GM21717 (cell line): ENCODE measurements at regions not wholly inside any gene's neighbourhood (a gene's known extent, or its start where the extent isn't known, plus 50 kb on each side); places are given as distances from the start of the nearest gene placed in this dataset.
"Not testable (repeated sequence)": the region's sequence is repeated elsewhere in the genome, so short reads cannot be mapped to it uniquely, and the experiment has no call there.

Experiments
- ATAC-seq: cut with Tn5 transposase; IDR thresholded peaks from one replicate; pipeline ENCODE4 v1.9.1; 2021; ENCODE audit warnings: mild to moderate bottlenecking, moderate library complexity; ENCODE audit not compliant: unreplicated experiment

DNA sequence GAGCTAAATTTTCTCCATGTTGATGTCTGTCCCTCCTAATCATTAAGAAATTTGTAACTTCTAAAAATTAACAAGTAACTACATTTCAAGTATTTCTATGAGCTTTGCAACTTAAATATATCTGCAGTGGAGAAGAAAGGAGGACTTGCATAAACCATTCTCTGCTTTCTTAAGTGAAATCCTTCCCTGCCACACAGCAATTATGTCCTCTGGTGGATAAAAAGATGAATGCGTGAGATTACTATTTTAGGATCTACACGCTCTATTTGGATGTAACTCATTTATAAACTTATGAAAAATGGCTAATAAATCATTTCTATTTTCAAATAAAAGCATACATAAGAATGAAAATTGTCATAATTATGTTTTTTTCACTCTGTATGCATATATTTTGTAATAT lies 338.0 kb upstream of the PTCHD4 start:
- ATAC-seq, result no peak

DNA sequence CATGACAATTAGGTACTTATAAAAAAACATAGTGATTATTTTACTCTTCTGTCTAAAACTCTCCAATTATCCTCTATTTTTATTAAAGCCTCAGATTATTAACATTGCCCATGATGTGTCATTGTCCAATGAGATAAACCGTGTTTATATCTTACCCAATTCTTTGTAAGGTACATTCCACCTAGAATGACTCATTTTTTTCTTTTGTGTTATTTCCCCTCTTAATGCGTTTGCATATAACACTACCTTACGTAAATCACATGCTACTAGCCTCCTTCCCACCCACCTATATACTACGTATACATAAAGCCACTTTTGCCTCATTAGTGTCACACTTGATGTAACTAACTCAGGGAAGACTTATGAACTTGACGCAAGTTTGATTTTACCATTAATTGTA lies 336.3 kb upstream of the PTCHD4 start:
- no peak for ATAC-seq

DNA sequence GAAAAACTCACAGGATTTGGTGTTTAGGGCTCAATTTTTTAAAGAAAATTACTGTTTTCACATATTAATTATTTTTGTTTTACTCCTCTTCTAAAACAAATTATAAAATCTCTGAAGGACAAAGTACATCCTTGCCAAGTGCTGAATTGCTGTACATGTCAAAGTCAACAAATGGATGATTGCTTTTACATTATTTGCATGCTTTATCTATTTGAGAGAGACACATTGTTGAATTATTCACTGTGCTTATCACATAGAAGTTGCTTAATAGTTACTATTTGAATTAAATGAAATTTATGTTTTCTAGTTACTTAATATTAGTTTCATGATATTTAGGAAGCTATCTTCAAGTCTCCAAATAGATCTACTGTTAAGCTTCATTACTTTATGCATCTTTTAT lies 318.6 kb upstream of the PTCHD4 start:
- ATAC-seq, result no peak

DNA sequence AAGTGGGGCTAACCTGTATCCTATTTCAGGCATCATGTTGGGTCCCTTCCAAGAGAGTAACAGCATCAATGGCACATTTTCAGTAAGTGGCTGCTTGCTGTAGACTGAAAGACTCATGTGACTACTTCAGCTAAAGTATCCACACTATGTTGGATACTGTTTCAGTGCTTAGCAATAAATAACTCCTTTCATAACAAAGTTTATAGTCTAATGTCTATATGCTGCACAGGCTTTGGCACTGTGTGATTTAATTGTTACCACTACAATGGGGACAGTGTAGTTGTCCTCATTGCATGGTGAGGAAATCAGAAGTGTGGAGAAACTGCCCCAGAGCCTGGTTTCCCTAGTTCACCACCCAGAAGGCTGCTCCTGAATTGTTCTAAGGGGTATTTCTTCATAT lies 318.0 kb upstream of the PTCHD4 start:
- no peak for ATAC-seq

DNA sequence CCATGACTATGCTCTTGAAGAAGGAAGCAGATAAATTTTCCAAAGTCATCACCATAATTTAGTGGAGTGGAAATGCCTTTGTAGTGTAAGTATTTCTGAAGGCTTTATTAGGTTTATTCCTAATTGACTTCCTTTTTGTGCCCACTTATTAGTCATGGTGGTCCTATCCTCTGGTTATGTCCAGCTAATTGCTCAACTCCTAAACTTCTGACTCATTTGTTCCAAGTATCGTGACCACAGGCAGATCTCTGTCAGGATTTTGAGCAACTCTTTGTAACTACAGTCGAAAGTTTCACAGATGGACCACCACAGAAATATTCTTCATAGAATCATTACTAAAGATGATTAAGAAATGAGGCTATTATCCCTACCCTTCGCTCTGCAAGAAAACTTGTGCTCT lies 315.6 kb upstream of the PTCHD4 start:
- ATAC-seq, result no peak

DNA sequence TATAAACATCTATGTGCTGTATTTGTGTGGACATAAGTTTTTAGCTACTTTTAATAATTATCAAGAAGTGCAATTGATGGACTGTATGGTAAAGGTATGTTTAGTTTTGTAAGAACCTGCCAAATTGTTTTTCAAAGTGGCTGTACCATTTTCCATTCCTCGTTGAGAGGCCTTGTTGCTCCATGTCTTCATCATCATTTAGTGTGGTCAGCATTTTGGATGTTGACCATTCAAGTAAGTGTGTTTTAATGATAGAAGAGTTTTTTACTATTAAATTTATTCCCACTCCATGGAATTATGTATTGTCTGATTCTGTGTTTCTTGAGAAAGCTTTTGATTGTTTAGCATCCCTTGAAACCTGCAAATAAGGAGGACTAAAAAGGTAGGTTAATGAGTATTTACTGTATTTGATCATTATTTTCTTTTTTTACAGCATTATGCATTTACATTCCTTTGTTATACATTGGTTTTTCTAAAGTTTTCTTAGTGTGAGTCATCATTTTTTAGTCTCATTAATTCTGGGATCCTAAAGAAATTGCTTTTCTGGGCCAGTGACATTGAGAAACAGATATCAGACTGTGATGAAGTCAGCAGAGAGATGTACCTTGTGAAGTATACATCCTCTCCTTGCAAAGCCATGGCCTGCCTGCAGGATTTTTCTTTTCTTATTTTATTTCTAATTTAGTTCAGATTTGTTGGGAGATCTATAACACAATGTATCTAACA lies 312.8 kb upstream of the PTCHD4 start:
- no peak for ATAC-seq

DNA sequence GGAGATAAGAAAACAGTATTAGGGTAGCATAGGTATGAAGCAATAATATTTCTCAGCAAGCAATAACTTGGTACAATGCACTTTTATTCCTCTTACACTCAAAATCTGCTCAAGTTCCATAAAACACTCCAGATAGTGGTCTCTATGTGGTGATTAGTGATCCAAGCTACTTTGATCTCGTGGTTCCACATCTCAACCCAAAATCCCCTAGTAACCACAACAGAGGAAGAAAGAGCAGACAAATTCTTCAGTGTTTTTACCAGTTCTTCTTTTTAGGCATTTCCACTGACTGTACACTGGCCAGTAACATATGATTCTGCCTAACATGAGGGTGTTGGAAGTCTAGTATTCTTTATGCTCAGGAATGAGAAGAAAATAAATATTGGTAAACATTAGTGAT lies 309.0 kb upstream of the PTCHD4 start:
- ATAC-seq, result no peak

DNA sequence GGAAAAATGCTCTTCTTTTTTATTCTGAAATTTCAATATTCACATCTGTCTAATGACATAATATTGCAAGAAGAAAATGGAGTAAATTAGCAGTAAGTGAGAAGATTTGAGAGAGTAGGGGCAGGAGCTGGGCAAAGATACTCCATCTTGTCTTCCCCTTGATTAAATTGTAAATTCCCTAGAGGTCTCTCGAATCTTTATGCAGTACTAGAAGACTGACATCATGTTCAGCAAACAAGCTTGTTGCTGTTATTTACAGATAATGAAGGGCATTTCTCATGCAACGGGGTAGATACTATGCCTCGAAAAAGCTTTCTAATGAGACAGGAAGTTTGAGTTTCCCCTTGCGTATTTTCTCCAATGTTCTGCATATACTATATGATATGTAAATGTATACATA lies 306.9 kb upstream of the PTCHD4 start:
- no peak for ATAC-seq

DNA sequence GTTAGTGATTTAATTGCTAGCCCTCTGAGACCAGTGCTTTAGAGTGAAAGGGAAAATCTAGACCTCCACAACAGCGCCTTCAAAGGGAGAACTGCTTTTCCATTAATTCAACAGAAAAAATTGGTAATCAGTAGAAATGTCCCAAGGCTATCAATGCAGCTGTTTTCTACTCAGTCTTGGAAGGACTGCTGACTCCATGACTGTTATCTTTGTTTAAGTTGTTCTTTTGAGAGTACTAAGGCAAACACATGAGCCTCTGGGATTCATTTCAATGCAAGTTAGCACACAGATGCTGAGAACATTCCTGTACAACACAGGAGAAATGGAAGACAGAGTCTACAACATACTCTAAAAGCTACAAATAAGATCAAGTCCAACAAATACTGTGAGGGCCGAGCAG lies 301.7 kb upstream of the PTCHD4 start:
- ATAC-seq, result no peak

DNA sequence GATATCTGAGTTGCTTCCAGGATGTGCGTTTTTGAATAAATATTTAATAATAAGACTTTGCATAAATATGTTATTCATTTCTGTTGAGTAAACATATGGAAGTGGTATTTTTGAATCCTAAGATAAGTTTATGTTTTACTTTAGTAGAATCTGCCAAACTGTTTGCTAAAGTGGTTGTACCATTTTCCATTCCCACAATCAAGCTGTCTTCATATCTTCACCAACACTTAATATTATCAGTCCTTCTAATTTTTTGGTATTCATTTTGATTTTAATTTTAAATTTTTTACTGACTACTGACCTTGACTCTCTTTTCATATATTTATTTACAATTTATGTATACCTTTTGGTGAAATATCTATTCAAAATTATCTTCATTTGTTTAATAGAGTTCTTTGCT lies 293.9 kb upstream of the PTCHD4 start:
- no peak for ATAC-seq

DNA sequence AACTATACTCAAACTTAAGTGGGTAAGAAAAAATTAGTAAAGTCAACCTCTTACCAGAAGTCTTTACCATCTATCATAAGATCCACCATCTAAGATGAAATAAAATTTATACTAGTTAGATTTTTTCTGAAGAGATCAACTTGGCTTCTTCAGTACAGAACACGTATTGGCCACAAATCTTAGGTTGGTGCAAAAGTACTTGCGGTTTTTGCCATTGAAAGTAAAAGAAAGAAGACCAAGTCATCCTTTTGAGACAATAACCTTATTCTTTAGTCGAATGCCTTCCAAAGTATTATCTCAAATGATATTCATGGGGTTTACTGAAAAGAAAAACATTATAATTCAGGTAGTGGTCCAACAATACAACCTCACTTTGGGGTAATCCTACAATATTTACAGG lies 292.6 kb upstream of the PTCHD4 start:
- ATAC-seq, result no peak

DNA sequence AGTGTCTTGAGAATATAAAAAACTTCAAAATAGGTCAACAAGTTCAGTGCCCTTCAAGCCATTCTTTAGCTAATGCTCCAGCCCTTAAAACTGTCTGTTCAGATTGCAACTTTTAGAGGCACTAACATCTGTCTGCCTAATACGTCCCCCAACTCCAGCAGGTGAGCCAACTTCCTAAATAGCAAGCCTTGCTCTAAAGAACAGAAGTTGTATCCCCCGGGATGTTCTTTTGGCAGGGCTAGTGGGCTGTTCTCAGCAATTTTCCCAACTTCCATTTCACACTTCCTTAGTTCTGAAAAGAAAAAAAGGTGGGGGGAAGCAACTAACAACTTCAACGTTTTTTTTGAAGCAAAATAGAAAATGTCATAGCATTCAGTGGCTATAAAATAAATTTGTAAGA lies 290.0 kb upstream of the PTCHD4 start:
- no peak for ATAC-seq

DNA sequence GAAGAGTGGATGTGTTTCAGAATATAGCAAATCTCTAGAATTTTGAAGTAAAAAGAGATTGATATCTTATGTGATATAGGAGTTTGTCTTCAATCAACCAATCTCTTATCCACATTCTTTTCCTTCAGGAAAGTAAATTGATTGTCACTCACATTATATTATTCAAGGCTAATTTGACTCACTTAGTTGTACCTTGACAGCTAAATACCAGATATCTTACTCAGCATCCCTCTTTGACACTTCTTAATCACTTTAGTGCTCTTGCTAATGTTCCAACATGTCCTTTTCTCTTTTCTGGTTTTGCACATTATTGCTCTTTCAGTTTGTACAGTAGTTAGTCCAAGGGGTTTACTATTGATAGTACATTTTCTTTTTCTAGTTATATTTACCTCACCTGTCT lies 286.9 kb upstream of the PTCHD4 start:
- no peak for ATAC-seq

DNA sequence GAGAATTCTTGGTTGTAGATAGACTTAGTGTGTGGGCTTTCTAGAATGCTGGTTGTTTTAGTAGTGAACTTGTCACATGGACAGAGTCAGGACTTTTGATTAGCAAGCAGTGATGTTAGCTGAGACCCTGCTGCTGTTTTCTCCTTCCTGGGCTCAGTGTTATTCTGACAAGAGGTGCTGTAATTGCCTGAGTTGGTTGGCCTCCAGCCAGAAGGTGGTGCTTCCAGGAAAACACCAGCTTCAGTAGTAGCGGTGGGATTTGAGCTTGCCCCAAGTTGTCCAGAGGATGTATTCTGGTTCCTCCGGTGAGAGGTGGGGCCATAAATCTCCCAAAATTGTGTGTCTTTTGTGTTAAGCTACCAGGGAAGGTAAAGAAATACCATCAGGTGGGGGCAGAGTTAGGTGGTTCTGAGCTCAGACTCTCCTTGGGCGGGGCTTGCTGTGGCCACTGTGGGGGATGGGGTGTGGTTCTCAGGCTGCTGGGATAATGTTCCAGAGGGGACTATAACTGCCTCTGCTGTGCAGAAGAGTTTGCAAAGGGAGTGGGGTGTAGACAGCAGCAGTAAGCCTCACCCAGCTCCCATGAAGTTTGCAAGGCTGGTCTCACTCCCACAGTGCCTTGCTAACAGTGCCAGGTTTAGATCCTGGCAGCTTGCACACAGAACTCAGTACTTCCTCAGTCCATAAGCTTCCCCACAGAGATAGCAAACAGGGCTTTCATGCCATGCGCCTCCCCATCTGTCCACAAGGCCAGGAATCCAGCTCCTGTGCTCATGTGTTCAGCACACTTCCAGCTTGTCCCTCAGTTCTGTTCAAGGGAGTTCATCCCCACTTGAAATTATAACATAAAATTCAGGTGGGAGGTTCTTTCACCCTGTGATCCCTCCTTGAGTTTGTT lies 278.4 kb upstream of the PTCHD4 start:
- ATAC-seq, result no peak

DNA sequence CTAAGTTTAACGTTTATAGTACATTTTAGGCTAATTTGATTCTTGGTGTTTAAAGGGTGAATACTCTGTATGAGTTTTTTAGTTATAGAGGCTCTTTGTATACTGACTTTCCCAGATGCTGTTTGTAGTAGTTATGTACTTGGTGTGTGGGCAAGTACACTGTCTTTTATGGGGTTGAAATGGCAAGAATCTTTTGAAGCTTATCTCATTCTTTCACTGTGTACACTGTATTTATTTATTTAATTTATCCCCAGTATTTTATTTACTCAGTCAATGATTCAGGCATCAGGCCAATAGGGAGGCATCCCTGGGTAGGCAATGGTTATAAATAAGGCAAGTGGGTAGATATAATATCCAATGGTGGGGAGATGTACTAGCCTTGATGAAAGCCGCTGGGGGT lies 277.0 kb upstream of the PTCHD4 start:
- ATAC-seq, result no peak

DNA sequence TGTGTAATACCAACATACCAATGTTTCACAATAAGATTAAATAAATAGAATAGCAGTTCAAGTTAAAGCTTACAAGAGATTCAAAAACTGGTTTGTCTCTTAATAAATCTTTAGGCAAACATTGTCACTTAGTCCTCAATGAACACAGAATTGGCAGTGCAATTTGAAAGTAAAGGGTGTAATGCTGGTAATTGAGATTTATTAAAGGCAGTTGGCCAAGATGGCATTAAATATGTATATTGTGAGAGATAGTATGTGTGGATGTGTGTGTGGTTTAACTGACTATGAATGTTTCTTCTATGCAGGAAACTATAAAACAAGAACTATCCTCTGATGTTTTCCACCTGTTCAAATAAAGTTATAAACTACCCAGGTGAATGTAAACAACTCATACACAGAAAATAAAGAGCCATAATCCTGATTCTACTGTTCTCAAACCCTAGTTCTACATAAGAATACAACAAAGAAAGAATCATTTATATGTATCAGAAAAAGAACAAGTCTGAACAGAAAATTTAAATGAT lies 267.9 kb upstream of the PTCHD4 start:
- no peak for ATAC-seq

DNA sequence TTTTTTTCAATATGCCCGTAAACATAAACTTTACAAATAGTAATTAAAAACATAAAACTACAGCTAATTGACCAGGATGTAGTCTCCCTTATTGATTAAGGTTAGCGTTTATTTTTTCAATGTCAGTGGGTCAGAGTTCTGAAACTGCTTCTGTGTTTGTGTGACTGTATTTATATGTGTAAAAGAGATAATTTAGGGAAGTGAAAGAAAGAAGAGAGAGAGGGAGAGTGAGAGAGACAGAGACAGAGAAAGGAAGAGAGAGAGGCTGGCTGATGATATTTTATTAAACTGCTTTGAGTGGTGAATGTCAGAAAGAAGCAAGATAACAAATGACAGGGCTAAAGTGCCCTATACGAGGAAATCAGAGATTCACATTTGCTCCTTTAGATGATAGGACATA lies 266.1 kb upstream of the PTCHD4 start:
- no peak for ATAC-seq

DNA sequence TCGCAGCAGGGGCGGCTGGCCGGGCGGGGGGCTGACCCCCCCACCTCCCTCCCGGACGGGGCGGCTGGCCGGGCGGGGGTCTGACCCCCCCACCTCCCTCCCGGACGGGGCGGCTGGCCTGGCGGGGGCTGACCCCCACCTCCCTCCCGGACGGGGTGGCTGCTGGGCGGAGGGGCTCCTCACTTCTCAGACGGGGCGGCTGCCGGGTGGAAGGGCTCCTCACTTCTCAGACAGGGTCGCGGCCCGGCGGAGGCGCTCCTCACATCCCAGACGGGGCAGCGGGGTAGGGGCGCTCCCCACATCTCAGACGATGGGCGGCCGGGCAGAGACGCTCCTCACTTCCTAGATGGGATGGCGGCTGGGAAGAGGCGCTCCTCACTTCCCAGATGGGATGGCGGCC lies 260.2 kb upstream of the PTCHD4 start:
- not testable (repeated sequence) for ATAC-seq

DNA sequence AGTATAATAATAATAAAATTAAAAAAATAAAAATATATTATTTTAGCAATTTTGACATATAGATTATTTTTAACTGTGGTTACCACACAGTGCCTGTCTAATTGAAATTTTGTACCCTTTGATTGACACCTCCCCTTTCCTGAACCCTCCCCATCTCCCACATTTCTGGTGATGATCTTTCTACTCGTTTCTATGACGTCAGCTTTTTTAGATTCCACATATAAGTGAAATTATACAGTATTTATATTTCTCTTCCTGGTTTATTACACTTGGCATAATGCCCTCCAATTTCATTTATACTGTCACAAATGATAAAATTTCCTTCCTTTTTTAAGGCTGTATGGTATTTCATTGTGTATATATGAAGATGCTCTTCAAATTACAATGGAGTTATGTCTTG lies 258.1 kb upstream of the PTCHD4 start:
- ATAC-seq, result no peak

DNA sequence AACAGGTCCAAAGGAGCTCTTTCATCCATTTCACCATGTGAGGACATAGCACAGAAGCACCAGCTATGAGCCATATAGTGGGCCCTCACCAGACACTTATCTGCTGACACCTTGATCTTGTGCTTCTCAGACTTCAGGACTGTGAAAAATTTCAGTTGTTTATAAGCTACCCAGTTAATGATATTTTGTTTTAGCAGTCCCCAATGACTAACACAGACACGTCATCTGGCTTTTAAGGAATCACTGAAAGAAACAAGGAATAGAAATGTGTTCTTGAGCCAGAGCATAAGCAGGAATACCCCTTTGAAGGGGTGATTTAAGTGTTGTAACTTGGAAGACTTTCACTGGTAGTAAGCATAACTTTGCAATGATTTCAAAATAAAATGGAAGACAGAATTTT lies 214.7 kb upstream of the PTCHD4 start:
- ATAC-seq, result no peak

DNA sequence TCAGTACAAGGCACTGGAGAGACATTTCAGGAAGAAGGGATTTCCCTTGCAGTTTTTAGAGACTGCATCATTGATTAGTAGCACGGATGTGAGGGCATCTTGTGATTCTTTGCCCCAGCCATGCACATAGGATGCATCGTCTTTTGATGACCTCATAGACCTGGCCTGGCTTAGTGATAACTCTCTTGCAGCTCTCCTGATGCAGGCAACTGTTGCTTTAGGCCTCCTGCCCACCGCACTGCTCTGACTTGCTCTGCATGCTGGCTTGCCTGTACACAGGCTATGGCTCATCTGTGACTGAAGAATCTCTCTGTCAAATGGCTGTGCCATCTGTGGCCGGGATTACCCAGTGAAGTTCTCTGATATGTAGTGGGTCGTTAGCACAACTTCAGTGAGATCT lies 207.7 kb upstream of the PTCHD4 start:
- no peak for ATAC-seq

DNA sequence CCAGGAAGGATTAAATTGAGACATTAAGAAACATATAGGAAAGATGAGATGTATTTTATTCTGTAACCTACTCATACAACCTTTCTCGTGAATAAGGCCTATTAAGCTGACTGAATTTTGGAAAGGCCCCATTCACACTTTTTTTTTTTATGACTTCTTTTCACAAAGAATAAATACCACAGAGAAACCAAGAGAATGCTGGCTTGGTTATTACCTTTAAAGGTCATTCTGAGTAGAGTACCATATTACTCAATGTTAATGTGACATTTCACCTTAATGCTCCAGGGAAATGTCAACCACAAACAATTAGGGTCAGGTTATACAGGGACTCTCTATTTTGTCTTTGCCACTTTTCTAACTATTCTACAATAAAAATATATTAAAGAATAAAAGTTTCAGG lies 204.9 kb upstream of the PTCHD4 start:
- ATAC-seq, result no peak
